ENCODE measurements at regions not wholly inside any gene's neighbourhood (a gene's known extent, or its start where the extent isn't known, plus 50 kb on each side); places are given as distances from the start of the nearest gene placed in this dataset.

DNA sequence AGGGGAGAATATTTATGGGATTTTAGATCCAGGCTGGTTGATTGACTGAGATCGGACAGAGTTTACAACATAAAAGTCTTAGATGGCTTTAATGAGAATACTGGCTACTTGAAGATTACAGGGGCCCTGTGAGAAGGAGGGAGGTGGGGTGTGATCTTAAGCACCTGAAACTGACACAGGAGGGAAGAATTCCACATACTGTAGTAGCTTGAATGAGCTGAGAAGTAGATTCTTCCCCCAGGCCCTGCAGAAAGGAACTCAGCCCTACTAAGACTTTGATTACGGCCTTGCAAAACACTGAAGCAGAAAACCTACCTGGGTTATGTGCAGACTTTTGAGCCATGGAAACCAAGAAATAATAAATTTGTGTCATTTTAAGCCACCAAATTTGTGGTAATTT is 1062.9 kb upstream of the GYPC start:
- TF ChIP-seq EZH2phosphoT487 (IDR thresholded peaks at IDR 0.05; ENCODE audit: low read length): no peak
- TF ChIP-seq, protein P1, sequence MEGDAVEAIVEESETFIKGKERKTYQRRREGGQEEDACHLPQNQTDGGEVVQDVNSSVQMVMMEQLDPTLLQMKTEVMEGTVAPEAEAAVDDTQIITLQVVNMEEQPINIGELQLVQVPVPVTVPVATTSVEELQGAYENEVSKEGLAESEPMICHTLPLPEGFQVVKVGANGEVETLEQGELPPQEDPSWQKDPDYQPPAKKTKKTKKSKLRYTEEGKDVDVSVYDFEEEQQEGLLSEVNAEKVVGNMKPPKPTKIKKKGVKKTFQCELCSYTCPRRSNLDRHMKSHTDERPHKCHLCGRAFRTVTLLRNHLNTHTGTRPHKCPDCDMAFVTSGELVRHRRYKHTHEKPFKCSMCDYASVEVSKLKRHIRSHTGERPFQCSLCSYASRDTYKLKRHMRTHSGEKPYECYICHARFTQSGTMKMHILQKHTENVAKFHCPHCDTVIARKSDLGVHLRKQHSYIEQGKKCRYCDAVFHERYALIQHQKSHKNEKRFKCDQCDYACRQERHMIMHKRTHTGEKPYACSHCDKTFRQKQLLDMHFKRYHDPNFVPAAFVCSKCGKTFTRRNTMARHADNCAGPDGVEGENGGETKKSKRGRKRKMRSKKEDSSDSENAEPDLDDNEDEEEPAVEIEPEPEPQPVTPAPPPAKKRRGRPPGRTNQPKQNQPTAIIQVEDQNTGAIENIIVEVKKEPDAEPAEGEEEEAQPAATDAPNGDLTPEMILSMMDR (IDR thresholded peaks at IDR 0.05; ENCODE audit: low read length): no peak
